SK-N-SH (cell line): ENCODE measurements at regions not wholly inside any gene's neighbourhood (a gene's known extent, or its start where the extent isn't known, plus 50 kb on each side); places are given as distances from the start of the nearest gene placed in this dataset.
"Not testable (repeated sequence)": the region's sequence is repeated elsewhere in the genome, so short reads cannot be mapped to it uniquely, and the experiment has no call there.

Experiments
- CTCF ChIA-PET: fragments of 300-600, 350-600 bp; formaldehyde crosslinking; extraction: SDS; loops from one replicate; lab custom pipeline; 2021; lab: Yijun Ruan, JAX
- POLR2A ChIA-PET: fragments of 350-600 bp; sonication (Branson Sonifier 250); formaldehyde crosslinking; extraction: SDS; loops from one replicate; lab custom pipeline; 2020; ENCODE audit warnings: antibody characterized with exemption, inconsistent platforms; lab: Yijun Ruan, JAX
- DNase-seq: peaks from one replicate; pipeline ENCODE4 v3.0.0; 2012
- H2AFZ ChIP-seq: fragments of 200-600 bp; sonication (generic); 2 replicates; pipeline ENCODE4 v1.8.1; 2016; ENCODE audit warnings: antibody characterized with exemption, mild to moderate bottlenecking, low read depth
- H3F3A ChIP-seq: fragments of 200-600 bp; sonication (generic); replicated peaks from 2 replicates; pipeline ENCODE3; 2016; ENCODE audit warnings: antibody characterized with exemption, mild to moderate bottlenecking; ENCODE audit not compliant: insufficient read depth
- H3K27ac ChIP-seq, 2 experiments: fragments of 200-500 bp in 1 of 2; fragments of 200-600 bp in 1 of 2; sonication (Bioruptor generic) in 1 of 2; sonication (generic), shearing (Covaris generic) in 1 of 2; 2 replicates each; pipeline versions ENCODE4 v1.5.1 to v1.6.1; 2014 to 2016; ENCODE audit warnings: low read depth in 2 of 2, inconsistent platforms in 1 of 2, low read length in 1 of 2, mild to moderate bottlenecking in 1 of 2, mixed read lengths in 1 of 2
- H3K27me3 ChIP-seq: fragments of 200-600 bp; sonication (generic), shearing (Covaris generic); 2 replicates; pipeline ENCODE4 v1.6.1; 2016; ENCODE audit warnings: mixed run types; ENCODE audit not compliant: insufficient read depth
- H3K36me3 ChIP-seq, 2 experiments: fragments of 200-500 bp in 1 of 2; fragments of 200-600 bp in 1 of 2; sonication (Bioruptor generic) in 1 of 2; sonication (generic) in 1 of 2; replicated peaks in 1 of 2; 2 replicates each; pipeline versions ENCODE3 to v1.5.1; 2014 to 2016; ENCODE audit warnings: low read length in 1 of 2, mild to moderate bottlenecking in 1 of 2; ENCODE audit not compliant: insufficient read depth in 2 of 2, control insufficient read depth in 1 of 2
- H3K4me1 ChIP-seq, 2 experiments: fragments of 200-500 bp in 1 of 2; fragments of 200-600 bp in 1 of 2; sonication (Bioruptor generic) in 1 of 2; sonication (generic), shearing (Covaris generic) in 1 of 2; 2 replicates each; pipeline versions ENCODE4 v1.5.1 to v1.6.1; 2014 to 2016; ENCODE audit warnings: low read depth in 1 of 2, low read length in 1 of 2, mixed run types in 1 of 2; ENCODE audit not compliant: insufficient read depth in 2 of 2, control insufficient read depth in 1 of 2
- H3K4me2 ChIP-seq: fragments of 200-600 bp; sonication (generic), shearing (Covaris generic); 2 replicates; pipeline ENCODE4 v1.6.1; 2017; ENCODE audit warnings: mixed run types
- H3K4me3 ChIP-seq, 2 experiments: fragments of 200-500 bp in 1 of 2; fragments of 200-600 bp in 1 of 2; sonication (Bioruptor generic) in 1 of 2; sonication (generic), shearing (Covaris generic) in 1 of 2; 2 replicates each; pipeline versions ENCODE4 v1.5.1 to v1.8.1; 2014 to 2016; ENCODE audit warnings: low read depth in 2 of 2, inconsistent platforms in 1 of 2, low read length in 1 of 2, mild to moderate bottlenecking in 1 of 2, mixed read lengths in 1 of 2, moderate library complexity in 1 of 2
- H3K79me2 ChIP-seq: fragments of 200-600 bp; sonication (generic); 2 replicates; pipeline ENCODE4 v1.8.1; 2017; ENCODE audit warnings: mild to moderate bottlenecking; ENCODE audit not compliant: insufficient read depth
- H3K9ac ChIP-seq: fragments of 200-600 bp; sonication (generic); 2 replicates; pipeline ENCODE4 v1.6.1; 2017; ENCODE audit warnings: mixed run types
- H3K9me2 ChIP-seq: fragments of 200-600 bp; sonication (generic); 2 replicates; pipeline ENCODE4 v1.6.1; 2017; ENCODE audit warnings: mixed run types
- H3K9me3 ChIP-seq: fragments of 200-600 bp; sonication (generic); 2 replicates; pipeline ENCODE4 v1.6.1; 2017; ENCODE audit warnings: mixed run types, mild to moderate bottlenecking, moderate library complexity
- H4K20me1 ChIP-seq: fragments of 200-600 bp; sonication (generic); 2 replicates; pipeline ENCODE4 v1.6.1; 2017; ENCODE audit warnings: mild to moderate bottlenecking, mixed run types; ENCODE audit not compliant: insufficient read depth
- WGBS: methylation state at CpG from one replicate; pipeline ENCODE4 v1.1.6; 2017; ENCODE audit warnings: low lambda C conversion rate; 5-methylcytosine and 5-hydroxymethylcytosine counted together

DNA sequence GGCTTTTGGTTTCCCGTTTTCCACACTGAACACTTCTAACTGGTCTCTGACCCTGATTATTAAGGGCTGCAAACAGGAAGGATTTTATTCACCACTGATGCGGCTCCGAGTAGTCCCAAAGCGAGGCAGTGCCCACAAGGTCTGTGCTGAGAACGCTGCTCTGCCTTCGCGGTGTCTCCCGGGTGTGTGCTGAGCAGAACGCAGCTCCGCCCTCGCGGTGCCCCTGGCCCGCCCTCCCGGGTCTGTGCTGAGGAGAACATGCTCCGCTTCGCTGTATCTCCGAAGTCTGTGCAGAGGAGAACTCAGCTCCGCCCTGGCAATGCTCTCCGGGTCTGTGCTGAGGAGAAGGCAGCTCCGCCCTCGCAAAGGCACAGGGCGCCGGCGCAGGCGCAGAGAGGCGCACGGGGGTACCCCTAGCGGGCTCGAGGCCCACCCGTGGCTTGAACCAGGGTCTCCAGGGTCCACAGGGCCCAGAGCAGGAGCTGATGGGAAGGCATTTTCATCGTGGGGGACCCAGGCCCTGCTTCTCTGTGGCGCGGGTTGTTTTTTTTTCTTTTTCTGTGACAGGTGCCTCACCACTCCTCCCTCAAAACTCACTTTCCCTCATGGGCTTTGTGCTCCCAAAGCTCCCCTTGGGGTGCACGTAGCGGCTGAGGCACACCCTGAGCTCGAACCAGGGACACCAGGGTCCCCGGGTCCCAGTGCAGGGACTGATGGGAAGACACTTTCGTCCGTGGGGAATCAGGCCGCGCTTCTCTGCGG is 167.7 kb upstream of the ZNG1F start:
- H3K9me2 ChIP-seq, H2AFZ ChIP-seq, H3K9me3 ChIP-seq, H4K20me1 ChIP-seq, H3K4me2 ChIP-seq, POLR2A ChIA-PET, H3K4me1 ChIP-seq, DNase-seq, H3K4me3 ChIP-seq, H3K27ac ChIP-seq, H3K9ac ChIP-seq, H3K36me3 ChIP-seq, CTCF ChIA-PET, H3F3A ChIP-seq, H3K79me2 ChIP-seq, H3K27me3 ChIP-seq: not testable (repeated sequence)
- WGBS, result 97% methylated on average over 12 of the region's 42 CpGs

DNA sequence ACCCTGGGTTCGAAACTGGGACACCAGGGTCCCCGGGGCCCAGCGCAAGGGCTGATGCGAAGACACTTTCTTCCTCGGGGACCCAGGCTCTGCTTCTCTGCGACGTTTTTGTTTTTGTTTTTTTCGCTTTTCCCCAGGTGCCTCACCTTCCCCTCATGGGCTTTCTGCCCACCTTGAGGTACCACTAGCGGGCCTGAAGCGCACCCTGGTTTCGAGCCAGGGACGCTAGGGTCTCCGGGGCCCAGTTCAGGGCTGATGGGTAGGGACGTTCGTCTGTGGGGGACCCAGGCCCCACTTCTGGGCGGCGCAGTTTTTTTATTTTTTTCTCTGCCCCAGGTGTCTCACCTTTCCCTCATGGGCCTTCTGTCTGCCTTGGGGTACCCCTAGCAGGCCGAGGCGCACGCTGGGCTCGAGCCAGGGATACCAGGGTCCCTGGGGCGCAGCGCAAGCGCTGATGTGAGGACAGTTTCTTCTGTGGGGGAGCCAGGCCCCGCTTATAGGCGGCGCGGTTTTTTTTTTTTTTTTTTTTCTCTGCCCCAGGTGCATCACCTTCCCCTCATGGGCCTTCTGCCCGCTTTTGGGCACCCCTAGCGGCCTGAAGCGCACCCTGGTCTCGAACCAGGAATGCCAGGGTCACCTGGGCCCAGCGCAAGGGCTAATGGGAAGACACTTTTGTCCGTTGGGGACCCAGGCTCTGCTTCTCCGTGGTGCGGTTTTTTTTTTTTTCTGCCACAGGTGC is 166.8 kb upstream of the ZNG1F start:
- H3K36me3 ChIP-seq, H3K79me2 ChIP-seq, H4K20me1 ChIP-seq, H3K9ac ChIP-seq, H3F3A ChIP-seq, POLR2A ChIA-PET, H3K27ac ChIP-seq, H3K4me2 ChIP-seq, H3K9me2 ChIP-seq, H2AFZ ChIP-seq, DNase-seq, H3K9me3 ChIP-seq, H3K4me1 ChIP-seq, H3K4me3 ChIP-seq, H3K27me3 ChIP-seq, CTCF ChIA-PET: not testable (repeated sequence)
- 53% methylated on average over 3 of the region's 36 CpGs for WGBS

GRCh38 chr9:41354978-41355377 is 165.9 kb upstream of the ZNG1F start:
- POLR2A ChIA-PET, DNase-seq, H3K4me2 ChIP-seq, H3K9me2 ChIP-seq, H3K9ac ChIP-seq, CTCF ChIA-PET, H3K27me3 ChIP-seq, H3K4me3 ChIP-seq, H3F3A ChIP-seq, H3K36me3 ChIP-seq, H3K79me2 ChIP-seq, H4K20me1 ChIP-seq, H3K9me3 ChIP-seq, H2AFZ ChIP-seq, H3K27ac ChIP-seq, H3K4me1 ChIP-seq: not testable (repeated sequence)
- 92% methylated on average over 11 of the region's 19 CpGs for WGBS

- H3K4me3 ChIP-seq, H3K27ac ChIP-seq, H3K27me3 ChIP-seq, DNase-seq, H3K4me2 ChIP-seq, H2AFZ ChIP-seq, H3K9me2 ChIP-seq, H3K36me3 ChIP-seq, H3K9me3 ChIP-seq, CTCF ChIA-PET, POLR2A ChIA-PET, H3K4me1 ChIP-seq, H3K79me2 ChIP-seq, H3F3A ChIP-seq, H4K20me1 ChIP-seq, H3K9ac ChIP-seq: not testable (repeated sequence)
- 65% methylated on average over 20 of the region's 47 CpGs for WGBS
These were observed 165.2 kb upstream of the ZNG1F start for GRCh38 chr9:41354060-41354934.

GRCh38 chr9:41353026-41353425 is 163.9 kb upstream of the ZNG1F start:
- H3K4me2 ChIP-seq, H3F3A ChIP-seq, CTCF ChIA-PET, H3K4me3 ChIP-seq, H2AFZ ChIP-seq, H3K9me2 ChIP-seq, H3K36me3 ChIP-seq, DNase-seq, POLR2A ChIA-PET, H3K79me2 ChIP-seq, H4K20me1 ChIP-seq, H3K27ac ChIP-seq, H3K27me3 ChIP-seq, H3K9me3 ChIP-seq, H3K4me1 ChIP-seq, H3K9ac ChIP-seq: not testable (repeated sequence)
- WGBS, result 71% methylated on average over 14 of the region's 20 CpGs

DNA sequence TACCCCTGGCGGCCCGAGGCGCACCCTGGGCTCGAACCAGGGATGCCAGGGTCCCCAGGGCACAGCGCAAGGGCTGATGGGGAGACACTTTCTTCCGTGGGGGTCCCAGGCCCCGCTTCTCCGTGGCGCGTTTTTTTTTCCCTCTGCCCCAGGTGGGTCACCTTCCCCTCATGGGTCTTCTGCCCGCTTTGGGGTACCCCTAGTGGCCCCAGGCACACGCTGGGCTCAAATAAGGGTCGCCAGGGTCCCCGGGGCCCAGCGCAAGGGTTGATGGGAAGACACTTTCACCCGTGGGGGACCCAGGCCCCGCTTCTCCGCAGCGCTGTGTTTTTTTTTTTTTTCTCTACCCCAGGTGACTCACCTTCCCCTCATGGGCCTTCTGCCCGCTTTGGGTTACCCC is 163.3 kb upstream of the ZNG1F start:
- H3K9ac ChIP-seq, CTCF ChIA-PET, H3K36me3 ChIP-seq, H4K20me1 ChIP-seq, H3K4me3 ChIP-seq, H3K27ac ChIP-seq, DNase-seq, POLR2A ChIA-PET, H3K4me1 ChIP-seq, H3K4me2 ChIP-seq, H3K9me2 ChIP-seq, H2AFZ ChIP-seq, H3K79me2 ChIP-seq, H3K27me3 ChIP-seq, H3F3A ChIP-seq, H3K9me3 ChIP-seq: not testable (repeated sequence)
- WGBS, result 87% methylated on average over 20 of the region's 20 CpGs
